ENCODE measurements at regions not wholly inside any gene's neighbourhood (a gene's known extent, or its start where the extent isn't known, plus 50 kb on each side); places are given as distances from the start of the nearest gene placed in this dataset.

DNA sequence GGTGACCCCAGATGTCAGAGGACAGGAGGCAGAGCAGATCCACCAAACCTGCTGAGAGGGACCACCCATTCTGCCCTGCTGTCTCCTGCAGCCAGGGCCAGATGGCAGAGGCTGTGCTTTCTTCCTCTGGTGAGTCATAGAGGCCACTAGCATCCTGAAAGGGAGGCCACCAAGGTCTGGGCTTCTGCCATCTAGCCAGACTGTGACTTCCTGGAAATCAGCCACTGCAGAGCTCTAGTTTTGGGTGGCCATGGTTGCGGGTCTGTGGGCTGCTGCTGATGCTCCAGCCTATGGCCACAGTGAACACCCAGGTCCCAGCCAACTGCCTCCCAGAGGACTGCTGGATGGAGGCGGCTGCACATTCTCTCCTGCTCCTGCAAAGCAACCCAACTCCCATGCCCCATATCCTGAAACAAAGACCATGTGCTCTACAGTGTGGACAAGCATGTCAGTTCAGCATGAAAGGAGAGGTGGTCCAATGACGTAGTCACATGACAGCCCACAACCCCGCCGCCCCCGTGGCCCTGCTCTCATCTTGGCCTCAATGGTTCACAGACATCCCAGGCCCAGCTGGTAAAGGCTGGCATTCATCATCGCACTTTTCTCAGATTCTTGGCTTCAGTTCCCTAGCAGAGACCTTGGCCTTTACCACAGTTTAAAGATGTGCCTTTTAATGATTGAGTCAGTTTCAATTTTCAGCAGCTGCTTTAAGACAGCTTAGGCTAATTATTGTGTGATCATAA lies 73.9 kb upstream of the CXCL12 start:
- H3K4me3 ChIP-seq (replicated peaks in 1 of 2; ENCODE audit: low read depth in 2 of 2, low read length in 2 of 2): no peak overlapping the region
- TF ChIP-seq CTCF (IDR thresholded peaks at IDR 0.05; ENCODE audit: low read depth, low read length): no peak
- no peak for DNase-seq (ENCODE audit: low read depth in 2 of 2)

GRCh38 chr10:44459671-44460070 lies 74.8 kb upstream of the CXCL12 start:
- DNase-seq (ENCODE audit: low read depth in 2 of 2): no peak
- TF ChIP-seq CTCF (IDR thresholded peaks at IDR 0.05; ENCODE audit: low read depth, low read length): no peak

DNA sequence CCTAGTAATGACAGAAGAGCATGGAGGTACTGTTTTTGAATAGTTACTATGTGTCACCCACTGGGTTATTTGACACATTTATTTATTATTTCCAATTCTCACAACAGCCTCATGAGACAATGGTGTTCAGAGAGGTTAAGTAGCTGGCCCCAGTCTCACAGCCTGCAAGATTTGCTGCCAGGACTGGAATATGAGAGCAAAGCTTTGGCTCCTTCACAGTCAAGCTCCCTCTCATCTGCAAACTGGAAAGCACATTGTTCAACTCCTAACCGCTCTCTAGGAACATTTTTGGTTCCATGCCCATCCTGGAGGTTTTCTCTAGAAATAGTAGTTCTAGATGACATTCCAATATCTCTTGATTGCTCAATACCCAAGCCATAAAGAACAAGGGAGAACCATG lies 75.5 kb upstream of the CXCL12 start:
- DNase-seq (ENCODE audit: low read depth in 2 of 2): peak; percentile 46 to 88
- no peak overlapping the region for H3K4me3 ChIP-seq (replicated peaks in 1 of 2; ENCODE audit: low read depth in 2 of 2, low read length in 2 of 2)
- no peak for TF ChIP-seq CTCF (IDR thresholded peaks at IDR 0.05; ENCODE audit: low read depth, low read length)

More at GRCh38 chr10:44459671-44460070, 74.8 kb upstream of the CXCL12 start:
- no peak overlapping the region for H3K4me3 ChIP-seq (replicated peaks in 1 of 2; ENCODE audit: low read depth in 2 of 2, low read length in 2 of 2)

GRCh38 chr10:44462338-44462914 lies 77.5 kb upstream of the CXCL12 start:
- no peak for TF ChIP-seq CTCF (IDR thresholded peaks at IDR 0.05; ENCODE audit: low read depth, low read length)
- no peak overlapping the region for H3K4me3 ChIP-seq (replicated peaks in 1 of 2; ENCODE audit: low read depth in 2 of 2, low read length in 2 of 2)
- no peak for DNase-seq (ENCODE audit: low read depth in 2 of 2)

DNA sequence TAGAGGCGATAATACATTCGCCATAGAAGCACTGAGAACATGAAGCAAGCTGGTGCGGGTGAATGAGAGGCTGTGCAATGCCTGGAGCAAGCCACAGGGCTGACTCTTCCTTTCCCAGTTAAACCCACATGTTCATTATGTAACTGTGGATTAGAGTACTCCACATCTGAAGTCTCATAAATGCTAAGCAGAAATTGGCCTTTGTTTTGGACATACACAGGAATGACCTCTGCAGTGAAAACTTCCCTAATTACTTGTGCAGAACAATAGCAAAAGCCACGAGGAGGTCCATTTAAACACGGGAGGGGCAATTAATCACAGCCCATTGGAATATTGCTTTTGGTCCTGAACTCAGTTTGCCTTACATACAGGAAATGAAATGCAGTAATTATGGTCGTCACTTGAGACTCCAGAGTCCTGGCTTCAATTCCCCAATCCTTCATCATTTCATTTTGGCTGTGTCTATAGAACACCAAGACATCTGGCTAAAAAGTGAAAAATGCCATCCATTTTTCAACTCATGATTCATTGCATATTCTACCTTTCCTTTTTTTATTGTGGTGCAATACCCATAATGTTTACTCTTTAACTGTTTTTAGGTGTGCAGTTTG lies 78.7 kb upstream of the CXCL12 start:
- TF ChIP-seq CTCF (IDR thresholded peaks at IDR 0.05; ENCODE audit: low read depth, low read length): no peak
- peak; percentile 38 to 68 for DNase-seq (ENCODE audit: low read depth in 2 of 2)
- no peak overlapping the region for H3K4me3 ChIP-seq (replicated peaks in 1 of 2; ENCODE audit: low read depth in 2 of 2, low read length in 2 of 2)

GRCh38 chr10:44464503-44464902 lies 79.6 kb upstream of the CXCL12 start:
- peak; percentile 17 for TF ChIP-seq CTCF (IDR thresholded peaks at IDR 0.05; ENCODE audit: low read depth, low read length)
- DNase-seq (ENCODE audit: low read depth in 2 of 2): no peak
- H3K4me3 ChIP-seq (replicated peaks in 1 of 2; ENCODE audit: low read depth in 2 of 2, low read length in 2 of 2): no peak overlapping the region
